Stimulated activated CD4-positive, alpha-beta T cell treated with anti-CD3 and anti-CD28 coated beads, Interleukin-12 subunit alpha, Interleukin-12 subunit beta, amount 100 ng/mL, for 48 hours (primary cell): ENCODE measurements at regions not wholly inside any gene's neighbourhood (a gene's known extent, or its start where the extent isn't known, plus 50 kb on each side); places are given as distances from the start of the nearest gene placed in this dataset.

Experiments used
- DNase-seq, 3 donors: peaks; one replicate each; pipeline ENCODE4 v3.0.0-alpha.2; 2020; ENCODE audit warnings: low read depth in 2 of 3, low spot score in 1 of 3

DNA sequence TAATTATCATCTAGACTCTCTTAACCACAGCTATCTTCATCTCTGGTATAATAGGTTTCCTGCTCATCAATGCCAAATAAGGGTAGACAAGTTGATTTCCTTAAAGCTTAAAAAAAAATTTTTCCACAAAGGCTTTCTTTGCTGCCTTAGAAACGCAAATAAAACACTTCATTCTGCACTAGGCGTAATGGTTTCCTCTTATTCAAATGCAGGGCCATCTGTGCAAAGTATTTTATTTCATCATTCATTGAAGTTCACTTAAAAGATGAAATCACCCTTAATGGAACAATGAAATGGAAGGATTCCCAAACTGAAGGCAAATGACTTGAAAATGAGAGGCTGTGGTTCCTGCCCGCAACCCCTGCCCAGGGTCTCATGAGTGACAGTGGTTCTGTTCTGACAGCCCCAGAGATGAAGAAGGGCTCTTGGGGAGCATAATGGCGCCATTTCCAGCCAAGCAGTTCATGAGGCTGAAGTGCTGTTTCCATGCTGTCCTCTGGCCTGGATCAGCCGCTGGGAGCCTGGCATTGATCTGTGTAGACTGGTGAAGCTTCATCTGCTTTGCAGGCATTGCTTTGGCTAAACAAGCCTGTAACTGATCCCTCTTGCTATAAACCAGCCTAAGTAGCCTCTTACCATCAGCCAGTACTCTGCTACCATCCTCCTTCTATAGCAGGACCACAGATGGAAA is 276.9 kb upstream of the WWC1 start:
- DNase-seq: no peak

DNA sequence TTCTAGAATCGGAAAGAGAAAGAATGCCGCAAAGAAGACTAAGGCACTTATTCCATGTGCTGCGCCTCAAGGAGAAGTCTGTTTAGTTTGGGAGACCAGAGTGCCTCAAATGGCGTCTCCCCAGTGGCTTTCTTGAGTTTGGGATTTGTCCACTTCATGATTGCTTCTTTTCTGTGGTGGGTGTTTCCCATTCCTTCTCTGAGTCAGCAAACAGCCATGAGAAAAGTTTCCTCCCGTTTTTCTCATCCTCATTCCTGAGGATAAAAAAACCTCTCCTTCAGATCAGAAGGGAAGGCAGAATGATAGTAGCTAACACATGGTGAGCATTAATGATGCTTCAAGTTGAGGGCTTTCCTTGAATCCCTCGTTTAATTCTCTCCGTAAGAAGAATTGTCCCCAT is 275.9 kb upstream of the WWC1 start:
- no peak for DNase-seq

DNA sequence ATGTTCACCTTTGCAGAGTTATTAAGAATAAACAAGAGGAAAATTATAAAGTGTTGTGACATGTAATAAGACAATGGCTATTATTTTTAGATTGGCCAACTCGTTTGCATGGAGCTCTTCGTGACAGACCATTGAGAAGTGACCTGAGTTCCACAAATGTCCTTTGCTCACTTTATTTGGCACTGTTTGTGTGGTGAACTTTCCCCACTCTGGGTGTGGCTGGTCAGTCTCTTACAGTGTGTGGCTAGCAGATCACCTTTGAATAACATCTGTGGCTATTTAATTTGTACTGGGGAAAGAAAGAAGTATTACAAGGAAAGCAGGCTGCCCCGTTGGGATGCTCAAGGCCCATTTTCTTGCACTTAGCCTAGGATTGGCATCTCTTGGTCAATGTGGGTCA is 274.1 kb upstream of the WWC1 start:
- DNase-seq: no peak

DNA sequence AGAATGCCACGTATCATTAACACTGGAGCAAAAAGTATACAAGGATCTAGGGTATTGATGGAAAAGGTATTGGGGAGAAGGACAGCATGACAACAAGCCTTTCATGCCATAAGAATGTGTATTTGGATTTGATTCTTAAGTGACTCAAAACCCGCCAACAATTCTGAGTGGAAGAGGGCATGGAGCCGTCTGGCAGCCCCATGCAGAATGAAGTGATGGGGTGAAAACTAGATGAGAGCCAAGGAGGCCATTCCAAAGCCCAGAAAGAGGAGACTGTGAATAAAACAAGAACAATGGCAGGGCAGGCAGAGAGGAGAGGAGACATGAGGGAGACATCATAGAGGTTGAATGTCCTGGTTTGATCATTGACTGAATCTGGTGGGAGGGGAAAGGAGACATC is 272.3 kb upstream of the WWC1 start:
- DNase-seq: no peak

DNA sequence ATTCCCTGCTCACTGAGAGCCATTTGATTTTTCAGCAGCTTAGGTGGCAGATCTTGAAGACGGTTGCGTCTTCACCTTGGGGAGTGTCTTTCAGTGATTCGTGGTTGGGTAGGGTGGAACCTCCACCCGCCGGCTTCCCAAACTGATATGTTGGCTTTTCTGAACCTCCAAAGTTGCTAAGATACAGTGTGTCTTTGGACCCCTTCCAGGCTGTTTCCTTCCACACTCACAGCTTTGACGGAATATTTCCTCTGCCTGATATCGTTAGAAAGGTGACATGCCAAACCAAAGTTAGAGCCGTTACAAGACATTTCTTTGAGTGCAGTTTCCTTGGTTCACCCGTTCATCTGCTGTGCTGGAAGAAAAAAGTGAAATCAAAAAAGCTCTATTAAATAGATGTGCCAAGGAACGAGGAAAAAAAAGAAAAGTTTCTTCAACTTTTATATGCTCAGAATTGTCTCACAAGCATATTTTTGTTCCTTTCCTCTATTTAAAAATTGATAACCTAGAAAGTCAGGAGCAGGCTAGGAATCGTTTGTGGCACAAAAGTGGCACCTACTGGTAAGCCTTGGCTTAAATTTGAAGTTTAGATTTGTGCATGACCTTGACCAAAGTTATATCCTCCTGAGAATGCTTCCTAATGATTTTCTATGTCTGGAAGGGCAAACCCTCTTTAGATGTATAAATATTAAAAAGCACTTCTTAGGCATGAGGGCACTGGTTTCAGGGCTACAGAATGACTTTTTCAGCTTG is 270.7 kb upstream of the WWC1 start:
- DNase-seq: no peak

DNA sequence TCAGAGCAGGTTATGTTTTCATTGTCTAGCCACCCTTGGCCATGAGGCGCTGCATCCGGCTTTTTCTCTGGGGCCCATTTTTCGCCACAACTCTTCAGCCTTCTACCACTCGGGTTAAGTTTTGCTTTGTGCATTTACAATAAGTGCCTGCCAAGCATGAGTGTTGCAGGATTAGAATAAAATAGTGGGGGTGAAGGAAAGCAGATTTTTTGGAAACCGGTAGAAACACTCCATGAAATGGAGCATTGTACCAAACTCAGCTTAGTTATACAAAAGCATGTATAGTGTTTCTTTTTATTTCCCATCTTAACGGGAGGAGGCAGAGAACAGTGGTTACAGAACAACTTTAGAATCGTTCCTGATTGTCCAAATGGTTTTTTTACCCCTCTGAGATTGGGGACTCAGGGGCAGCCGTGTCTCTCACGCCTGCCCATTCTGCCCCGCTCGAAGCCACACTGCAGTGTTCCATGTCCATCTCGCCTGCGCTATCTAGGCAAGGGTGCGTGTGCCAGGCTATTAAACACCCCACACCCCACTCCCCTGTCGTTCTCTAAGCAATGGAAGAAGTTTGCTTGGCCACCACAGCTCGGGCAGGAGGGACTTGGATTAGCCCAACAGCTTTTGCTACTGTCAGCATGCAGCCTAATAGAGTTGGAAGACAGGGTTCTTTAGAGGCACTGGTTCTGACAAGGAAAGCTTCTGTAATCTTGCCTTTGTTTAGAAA is 268.8 kb upstream of the WWC1 start:
- no peak for DNase-seq

DNA sequence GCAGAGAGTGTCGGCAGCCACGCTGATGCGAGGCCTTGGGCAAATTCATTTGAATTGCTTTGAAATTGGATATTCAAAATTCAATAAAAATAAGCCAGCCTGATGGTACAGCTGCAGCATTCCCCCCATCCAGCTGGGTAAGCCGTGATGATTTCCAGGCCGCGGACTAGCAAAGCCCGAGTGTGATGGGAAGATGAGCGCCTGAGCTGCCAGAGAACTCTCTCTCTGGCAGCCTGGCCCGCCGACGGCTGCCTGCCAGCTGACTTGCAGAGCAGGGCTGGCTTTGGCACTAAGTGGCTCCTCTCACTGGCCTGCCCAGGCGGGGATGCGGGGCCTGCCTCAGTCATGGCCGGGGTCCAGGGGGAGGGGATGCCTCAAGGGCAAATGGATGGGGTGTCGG is 268.3 kb upstream of the WWC1 start:
- DNase-seq: no peak

DNA sequence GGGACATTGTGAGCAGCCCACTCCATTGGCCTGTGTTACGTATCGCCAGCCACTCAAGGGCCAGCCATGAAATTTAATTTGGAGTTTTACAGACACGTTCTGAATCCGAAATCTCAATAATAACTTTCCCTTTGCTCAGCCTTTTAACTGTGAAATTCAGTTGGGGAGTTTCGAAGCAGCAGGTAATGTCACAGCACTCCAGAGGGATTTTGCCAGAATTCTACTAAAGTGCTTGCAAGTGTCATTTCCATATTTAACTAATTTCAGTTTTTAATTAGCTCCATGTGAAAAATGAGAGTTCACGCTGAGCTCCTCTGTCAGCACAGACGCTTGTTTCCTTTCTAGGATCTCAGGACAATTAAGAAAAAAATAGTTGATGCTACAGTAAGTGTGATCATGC is 267.1 kb upstream of the WWC1 start:
- no peak for DNase-seq

DNA sequence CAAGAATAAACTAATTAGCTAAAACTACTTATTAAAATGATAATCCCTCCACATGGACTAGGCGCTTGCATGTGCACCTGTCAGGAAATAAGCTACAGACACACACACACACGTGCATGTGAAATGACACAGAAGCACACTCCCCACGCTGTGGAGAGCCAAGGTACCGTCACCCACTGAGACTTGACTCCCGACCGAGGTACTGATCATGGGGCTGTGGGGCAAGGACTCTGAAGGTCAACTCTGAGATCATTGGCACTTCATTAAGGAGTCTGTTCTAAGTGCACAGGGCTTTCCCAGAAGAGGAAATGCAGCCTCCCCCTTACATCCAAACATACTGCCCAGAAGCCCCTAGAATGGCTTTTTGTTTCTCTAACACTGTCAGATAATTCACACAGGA is 264.4 kb upstream of the WWC1 start:
- no peak for DNase-seq

DNA sequence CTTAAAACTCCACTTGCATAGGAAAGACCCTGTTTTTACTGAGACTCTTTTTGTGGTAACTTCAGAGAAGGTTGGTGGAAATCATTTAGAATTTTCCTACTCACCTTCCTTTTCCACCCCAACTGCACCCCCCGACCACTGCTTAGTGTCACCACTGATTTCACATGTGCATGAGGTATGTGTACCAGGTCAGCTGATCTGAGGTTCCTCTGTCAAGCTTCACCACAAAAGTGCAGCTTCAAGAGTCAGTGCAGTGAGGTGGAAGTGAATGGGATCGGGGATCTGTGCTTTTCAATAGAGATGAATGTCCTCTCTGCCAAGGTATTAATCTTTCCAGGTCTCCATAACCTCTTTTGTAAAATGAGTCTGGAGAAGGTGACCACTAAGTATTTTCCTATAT is 260.5 kb upstream of the WWC1 start:
- no peak for DNase-seq

DNA sequence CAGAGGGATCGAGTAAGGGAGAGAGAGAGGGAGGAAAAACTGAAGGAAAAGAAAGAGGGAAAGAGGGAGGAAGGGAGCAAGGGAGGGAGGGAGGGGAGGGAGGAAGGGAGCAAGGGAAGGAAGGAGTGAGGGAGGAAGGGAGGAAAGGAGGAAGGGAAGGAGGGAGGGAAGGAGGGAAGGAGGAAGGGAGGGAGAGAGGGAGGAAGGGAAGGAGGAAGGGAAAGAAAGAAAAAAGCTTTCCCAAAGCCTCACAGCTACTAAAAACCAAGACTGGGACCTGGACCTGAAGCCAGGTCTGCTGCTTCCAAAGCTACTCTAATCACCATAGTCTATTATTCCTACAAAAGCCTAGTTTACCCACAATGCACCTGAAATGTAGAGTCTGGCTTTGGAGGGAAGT is 259.8 kb upstream of the WWC1 start:
- no peak for DNase-seq

DNA sequence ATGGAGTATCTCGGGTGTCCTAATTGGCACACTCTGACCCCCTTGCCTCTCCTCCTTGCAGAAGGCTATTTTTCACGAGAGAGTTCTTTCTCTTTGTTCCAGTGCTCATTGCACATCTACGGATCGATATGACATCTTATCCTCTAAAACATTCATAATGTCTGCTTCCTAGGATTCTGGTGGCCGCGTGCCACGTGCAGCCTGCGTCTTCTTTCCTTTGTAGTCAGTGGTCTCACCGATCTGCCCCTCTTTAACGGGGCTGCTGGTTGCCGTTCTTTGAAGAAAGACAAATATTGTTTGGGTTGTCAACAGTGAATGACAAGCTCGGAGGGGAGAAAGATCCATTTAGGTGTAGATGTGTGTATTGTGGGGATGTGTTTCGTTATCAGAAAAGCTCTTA is 252.4 kb upstream of the WWC1 start:
- DNase-seq: no peak

DNA sequence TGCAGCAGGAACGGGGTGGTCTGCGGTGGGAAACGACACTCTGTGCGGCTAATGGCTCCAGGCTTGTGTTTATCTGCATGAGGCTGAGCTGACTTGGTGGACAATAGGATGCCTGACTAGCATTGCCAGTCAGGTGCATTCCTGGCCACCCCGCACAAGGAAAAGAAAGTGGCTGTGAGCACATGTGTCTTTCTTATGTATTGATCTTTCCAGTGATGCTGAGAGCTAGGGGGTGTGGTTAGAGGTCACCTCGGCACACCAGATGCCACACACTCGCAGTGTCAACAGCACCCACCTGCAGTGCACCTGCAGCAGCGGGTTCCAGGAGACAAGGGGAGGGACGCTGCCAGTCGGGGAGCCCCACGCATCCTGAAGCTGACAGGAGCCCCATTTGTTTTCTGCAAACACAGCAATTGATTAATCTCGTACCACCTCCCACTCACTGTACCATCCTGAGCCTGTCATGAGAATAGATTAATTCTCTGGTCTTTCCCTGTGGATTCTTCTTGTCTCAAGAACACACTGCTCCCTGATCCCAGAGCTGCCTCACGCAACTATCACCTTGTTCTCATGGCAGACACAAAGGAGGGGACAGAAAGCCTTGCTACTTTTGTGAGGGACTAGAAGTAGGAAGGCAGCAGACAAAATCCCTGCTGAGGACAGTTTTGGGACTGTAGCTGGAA is 251.7 kb upstream of the WWC1 start:
- DNase-seq: no peak

DNA sequence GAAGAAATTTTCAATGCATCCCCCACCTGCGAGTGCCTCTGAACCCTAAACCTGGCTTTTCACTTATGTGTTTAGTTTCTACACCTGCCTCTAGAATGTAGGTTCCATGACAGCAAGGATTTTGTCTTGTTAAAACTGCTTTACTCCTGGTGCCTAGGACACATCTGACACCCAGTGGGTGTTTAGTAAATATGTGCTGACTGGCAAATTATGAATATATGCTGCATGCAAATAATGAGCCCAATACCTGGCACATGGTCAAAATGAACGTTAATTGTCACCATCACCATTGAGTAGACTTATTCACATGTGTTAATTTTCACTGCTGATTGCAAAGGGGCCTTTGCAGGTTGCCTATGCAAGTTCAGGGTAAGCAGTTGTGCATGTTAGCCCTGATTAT is 249.9 kb upstream of the WWC1 start:
- DNase-seq: no peak

DNA sequence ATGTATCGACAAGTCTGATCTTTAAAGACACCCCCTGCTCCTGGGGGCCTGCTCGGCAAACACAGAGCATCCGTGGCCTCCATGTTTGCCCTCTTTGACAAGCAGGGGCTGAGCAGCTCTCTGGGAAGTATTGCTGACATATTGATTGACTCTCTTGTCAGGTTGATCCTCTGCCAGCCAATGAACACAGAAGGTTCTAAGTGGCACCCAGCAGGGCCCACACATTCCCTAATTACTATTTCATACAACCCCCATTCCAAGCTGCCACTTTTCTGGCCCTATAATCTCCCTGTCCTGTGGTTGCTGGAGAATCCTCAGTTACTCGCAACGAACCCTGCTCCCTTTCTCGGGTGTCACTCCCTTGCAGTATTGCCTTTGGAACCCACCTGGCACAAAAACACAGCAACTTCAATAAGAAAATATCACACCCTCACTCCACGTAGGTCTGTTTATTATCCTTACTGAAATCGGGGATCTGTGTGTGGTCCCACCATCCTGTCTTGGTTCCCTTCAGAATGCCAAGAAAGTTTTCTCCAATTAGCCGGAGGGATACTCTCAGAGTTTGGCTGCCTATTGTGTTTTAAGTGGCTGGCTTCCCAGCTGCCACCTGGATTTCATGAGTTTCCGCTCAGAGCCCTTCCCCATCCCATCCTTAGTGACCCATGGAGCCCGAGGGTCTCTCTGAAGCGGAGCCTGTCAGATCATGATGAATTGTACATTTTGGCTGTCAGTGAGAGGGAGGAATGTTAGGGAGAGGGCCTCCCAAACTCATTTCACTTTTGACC is 249.0 kb upstream of the WWC1 start:
- DNase-seq: no peak

DNA sequence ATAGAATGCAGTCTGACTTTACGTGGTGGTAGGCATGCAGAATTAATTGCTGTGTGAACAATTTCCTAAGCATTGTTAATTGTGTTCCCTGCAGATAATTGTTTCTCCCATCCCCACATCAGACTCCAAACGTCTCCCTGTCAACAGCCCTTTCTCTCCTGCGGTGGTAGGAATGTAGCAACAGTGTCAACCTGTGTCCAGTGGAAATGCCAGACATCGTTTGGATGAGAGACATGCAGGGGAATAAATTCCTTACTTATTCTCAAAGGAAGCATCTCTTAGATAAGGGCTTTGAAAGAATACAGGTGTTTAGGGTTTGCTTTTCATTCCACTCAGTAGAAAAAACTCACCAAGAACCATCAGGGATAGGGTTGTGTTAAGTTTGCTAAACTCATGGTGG is 245.3 kb upstream of the WWC1 start:
- no peak for DNase-seq

DNA sequence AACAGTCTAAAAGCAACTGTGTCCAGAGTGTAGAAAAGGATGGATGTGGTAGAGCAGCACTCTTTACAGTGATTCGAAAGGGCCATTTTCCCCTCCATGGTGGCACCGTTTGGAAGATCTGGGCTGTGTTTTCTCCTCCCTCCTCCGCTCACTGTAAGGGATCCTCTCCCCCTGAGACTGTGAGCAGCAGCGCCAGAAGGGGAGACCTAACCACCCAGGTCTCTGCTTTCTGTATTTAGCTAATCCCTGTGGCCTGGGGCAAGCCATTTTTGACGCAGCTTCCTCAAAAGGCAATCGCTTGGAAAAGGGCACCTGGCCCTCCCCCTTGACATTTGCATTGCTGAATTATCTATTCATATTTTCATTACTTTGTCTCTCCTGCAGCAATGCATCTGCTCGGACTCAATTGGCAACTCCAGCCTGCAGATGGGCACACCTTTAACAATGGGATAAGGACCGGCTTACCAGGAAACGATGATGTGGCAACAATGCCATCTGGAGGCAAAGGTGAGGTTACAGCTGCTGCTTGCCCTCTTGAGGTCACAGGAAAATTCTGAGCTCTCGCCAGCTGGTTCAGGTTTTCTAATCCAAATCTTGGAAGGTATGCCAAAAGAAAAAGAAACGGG is 244.3 kb upstream of the WWC1 start:
- peak in 1 of 3 donors; percentile 8 for DNase-seq

DNA sequence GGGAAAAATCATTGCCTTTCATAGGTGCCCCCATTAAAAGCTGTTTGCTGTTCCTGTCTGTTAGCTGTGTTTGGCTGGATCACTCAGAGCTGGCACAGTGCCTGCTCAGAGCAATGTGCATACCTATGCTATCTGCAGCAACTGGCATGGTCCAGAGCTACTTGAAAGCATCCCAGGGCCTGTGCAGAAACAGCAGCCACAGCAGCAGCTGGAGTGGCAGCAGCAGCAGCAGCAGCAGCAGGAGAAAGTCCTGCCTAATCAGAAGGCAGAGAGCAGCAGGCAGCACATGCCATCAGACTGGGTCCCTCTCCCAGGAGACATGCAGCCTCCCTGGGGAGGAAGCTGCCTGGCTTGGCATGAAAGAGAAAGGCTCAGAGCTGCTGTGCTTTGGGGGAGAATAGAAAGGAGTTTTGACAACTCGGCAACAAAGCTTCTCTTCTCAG is 243.8 kb upstream of the WWC1 start:
- no peak for DNase-seq

DNA sequence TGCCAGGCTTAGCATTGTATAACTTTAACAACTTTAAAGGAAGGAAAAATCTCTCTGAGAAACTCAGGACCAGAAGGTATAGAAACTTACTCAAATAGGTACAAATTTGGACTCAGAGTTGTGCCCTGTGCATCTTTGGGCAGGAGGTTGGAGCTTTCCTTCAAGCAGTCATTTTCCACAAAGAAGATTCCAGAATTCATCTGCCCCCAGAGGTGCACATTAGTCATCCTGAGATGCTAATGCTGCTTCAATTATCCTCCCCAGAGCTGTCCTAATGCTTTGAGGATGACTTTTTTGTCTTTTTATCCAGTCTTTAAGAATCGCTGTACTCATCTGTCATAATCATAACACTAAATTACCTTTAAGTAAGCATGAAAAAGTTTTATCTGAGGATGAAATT is 243.0 kb upstream of the WWC1 start:
- no peak for DNase-seq

DNA sequence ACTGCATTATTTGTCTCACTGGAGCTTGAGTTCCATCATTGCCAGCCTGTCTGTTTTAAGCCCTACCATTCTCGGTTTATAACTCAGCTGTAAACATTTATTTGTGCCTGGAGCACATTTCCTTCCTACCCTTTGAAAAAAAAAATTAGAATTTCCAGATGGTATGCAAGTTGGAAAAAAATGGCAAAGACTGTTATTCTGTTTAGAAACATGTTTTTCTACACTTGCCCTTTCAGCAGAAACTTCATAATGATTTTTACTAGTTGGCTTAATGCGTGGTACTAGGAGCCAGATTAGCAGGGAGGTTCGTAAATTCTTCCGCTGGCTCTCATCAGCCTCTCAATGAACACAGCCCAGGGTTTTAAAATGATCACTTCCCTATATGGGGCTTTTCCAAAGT is 238.8 kb upstream of the WWC1 start:
- no peak for DNase-seq

DNA sequence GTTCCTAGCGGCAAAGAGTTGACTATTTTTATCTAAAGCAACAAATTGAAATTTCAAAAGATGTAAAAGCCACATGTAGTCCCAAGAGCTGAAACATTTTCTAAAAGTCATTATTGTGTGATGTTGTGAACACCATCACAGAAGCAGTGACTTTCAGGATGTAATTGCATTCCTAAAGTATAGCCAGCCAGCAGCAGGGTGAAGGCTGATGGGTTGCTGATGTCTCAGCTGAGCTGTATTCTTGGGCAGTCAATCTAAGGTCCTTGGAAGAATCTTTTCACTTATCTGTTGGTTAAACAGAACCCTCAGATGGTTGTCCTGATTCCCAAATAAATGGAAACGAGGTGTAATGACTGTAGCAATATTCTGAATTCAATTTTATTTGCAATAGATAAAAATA is 237.4 kb upstream of the WWC1 start:
- no peak for DNase-seq
